ENCODE measurements at regions not wholly inside any gene's neighbourhood (a gene's known extent, or its start where the extent isn't known, plus 50 kb on each side); places are given as distances from the start of the nearest gene placed in this dataset.

GRCh38 chr19:31617010-31617585 is 267.9 kb upstream of the TSHZ3 start:
- no peak for TF ChIP-seq TAF1 (IDR thresholded peaks at IDR 0.05; ENCODE audit: low read depth)
- TF ChIP-seq CREB1 (IDR thresholded peaks at IDR 0.05; ENCODE audit: low read depth), result no peak
- TF ChIP-seq USF1 (IDR thresholded peaks at IDR 0.05), result no peak
- no peak for TF ChIP-seq TCF12 (IDR thresholded peaks at IDR 0.05; ENCODE audit: low read depth)
- TF ChIP-seq, protein P1, sequence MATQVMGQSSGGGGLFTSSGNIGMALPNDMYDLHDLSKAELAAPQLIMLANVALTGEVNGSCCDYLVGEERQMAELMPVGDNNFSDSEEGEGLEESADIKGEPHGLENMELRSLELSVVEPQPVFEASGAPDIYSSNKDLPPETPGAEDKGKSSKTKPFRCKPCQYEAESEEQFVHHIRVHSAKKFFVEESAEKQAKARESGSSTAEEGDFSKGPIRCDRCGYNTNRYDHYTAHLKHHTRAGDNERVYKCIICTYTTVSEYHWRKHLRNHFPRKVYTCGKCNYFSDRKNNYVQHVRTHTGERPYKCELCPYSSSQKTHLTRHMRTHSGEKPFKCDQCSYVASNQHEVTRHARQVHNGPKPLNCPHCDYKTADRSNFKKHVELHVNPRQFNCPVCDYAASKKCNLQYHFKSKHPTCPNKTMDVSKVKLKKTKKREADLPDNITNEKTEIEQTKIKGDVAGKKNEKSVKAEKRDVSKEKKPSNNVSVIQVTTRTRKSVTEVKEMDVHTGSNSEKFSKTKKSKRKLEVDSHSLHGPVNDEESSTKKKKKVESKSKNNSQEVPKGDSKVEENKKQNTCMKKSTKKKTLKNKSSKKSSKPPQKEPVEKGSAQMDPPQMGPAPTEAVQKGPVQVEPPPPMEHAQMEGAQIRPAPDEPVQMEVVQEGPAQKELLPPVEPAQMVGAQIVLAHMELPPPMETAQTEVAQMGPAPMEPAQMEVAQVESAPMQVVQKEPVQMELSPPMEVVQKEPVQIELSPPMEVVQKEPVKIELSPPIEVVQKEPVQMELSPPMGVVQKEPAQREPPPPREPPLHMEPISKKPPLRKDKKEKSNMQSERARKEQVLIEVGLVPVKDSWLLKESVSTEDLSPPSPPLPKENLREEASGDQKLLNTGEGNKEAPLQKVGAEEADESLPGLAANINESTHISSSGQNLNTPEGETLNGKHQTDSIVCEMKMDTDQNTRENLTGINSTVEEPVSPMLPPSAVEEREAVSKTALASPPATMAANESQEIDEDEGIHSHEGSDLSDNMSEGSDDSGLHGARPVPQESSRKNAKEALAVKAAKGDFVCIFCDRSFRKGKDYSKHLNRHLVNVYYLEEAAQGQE (IDR thresholded peaks at IDR 0.05; ENCODE audit: low read depth), result no peak
- TF ChIP-seq NFIC (IDR thresholded peaks at IDR 0.05), result no peak
- no peak for TF ChIP-seq TEAD4 (IDR thresholded peaks at IDR 0.05)
- TF ChIP-seq YY1 (IDR thresholded peaks at IDR 0.05; ENCODE audit: low read depth), result no peak
- no peak for TF ChIP-seq RAD21 (IDR thresholded peaks at IDR 0.05; ENCODE audit: low read depth)
- TF ChIP-seq FOXM1 (IDR thresholded peaks at IDR 0.05; ENCODE audit: borderline replicate concordance, low read depth), result no peak
- no peak for TF ChIP-seq MAX (IDR thresholded peaks at IDR 0.05)
- TF ChIP-seq EGR1 (IDR thresholded peaks at IDR 0.05), result no peak
- no peak for TF ChIP-seq ZBTB7A (IDR thresholded peaks at IDR 0.05; ENCODE audit: low read depth)
- no peak for TF ChIP-seq CEBPB (IDR thresholded peaks at IDR 0.05)
- TF ChIP-seq EP300 (IDR thresholded peaks at IDR 0.05; ENCODE audit: borderline replicate concordance), result no peak

DNA sequence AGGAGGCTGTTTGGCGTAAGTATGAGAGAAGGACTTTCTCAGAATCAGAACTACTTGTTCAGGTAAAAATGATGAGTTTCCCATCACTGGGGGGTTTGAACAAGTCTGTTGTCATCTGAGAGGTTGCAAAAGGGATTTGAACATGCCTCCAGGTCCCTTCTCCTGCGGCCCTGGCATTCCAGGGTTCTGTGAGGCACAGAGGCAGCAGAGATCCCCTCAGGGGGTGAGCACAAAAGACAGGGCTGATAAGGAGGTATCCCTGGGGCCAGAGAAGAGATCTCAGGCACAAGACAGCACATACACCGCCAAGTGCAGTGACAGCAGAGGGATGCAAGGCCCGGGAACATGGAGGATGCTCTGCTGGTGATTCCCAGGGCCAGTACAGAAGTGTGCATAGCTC is 275.8 kb upstream of the TSHZ3 start:
- TF ChIP-seq, protein P1 (IDR thresholded peaks at IDR 0.05; ENCODE audit: low read depth), result no peak
- no peak for TF ChIP-seq CEBPB (IDR thresholded peaks at IDR 0.05)
- no peak for TF ChIP-seq MAX (IDR thresholded peaks at IDR 0.05)
- TF ChIP-seq YY1 (IDR thresholded peaks at IDR 0.05; ENCODE audit: low read depth), result no peak
- TF ChIP-seq USF1 (IDR thresholded peaks at IDR 0.05), result no peak
- no peak for TF ChIP-seq EGR1 (IDR thresholded peaks at IDR 0.05)
- TF ChIP-seq TAF1 (IDR thresholded peaks at IDR 0.05; ENCODE audit: low read depth), result no peak
- no peak for TF ChIP-seq NFIC (IDR thresholded peaks at IDR 0.05)
- no peak for TF ChIP-seq EP300 (IDR thresholded peaks at IDR 0.05; ENCODE audit: borderline replicate concordance)
- no peak for TF ChIP-seq RAD21 (IDR thresholded peaks at IDR 0.05; ENCODE audit: low read depth)
- no peak for TF ChIP-seq FOXM1 (IDR thresholded peaks at IDR 0.05; ENCODE audit: borderline replicate concordance, low read depth)

- TF ChIP-seq TEAD4 (IDR thresholded peaks at IDR 0.05), result no peak
- no peak for TF ChIP-seq CREB1 (IDR thresholded peaks at IDR 0.05; ENCODE audit: low read depth)
- TF ChIP-seq CEBPB (IDR thresholded peaks at IDR 0.05), result no peak
- no peak for TF ChIP-seq NFIC (IDR thresholded peaks at IDR 0.05)
- no peak for TF ChIP-seq YY1 (IDR thresholded peaks at IDR 0.05; ENCODE audit: low read depth)
- no peak for TF ChIP-seq EP300 (IDR thresholded peaks at IDR 0.05; ENCODE audit: borderline replicate concordance)
- no peak for TF ChIP-seq TAF1 (IDR thresholded peaks at IDR 0.05; ENCODE audit: low read depth)
- no peak for TF ChIP-seq USF1 (IDR thresholded peaks at IDR 0.05)
- TF ChIP-seq RAD21 (IDR thresholded peaks at IDR 0.05; ENCODE audit: low read depth), result no peak
- no peak for TF ChIP-seq TCF12 (IDR thresholded peaks at IDR 0.05; ENCODE audit: low read depth)
- TF ChIP-seq MAX (IDR thresholded peaks at IDR 0.05), result no peak
- no peak for TF ChIP-seq ZBTB7A (IDR thresholded peaks at IDR 0.05; ENCODE audit: low read depth)
- no peak for TF ChIP-seq FOXM1 (IDR thresholded peaks at IDR 0.05; ENCODE audit: borderline replicate concordance, low read depth)
Observed at GRCh38 chr19:31625575-31625974, 276.3 kb upstream of the TSHZ3 start.

DNA sequence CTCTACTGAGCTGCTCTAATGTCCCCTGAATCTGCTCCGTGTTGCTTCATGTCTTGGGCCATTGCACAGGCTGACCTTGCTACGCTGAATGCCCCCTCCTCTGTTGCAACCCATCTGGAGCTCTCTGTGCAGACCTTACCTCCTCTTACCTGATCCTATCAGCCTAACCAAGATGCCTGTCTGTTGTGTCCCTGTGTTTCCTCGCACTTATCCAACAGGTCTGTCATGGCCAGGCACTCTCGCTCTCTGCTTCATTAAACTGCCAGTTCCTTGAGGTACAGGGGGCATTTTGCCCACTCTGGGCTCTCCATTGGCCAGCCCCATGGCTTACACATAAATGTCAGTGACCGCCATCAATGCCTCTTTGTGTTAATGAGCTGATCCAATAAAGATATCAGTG is 277.7 kb upstream of the TSHZ3 start:
- TF ChIP-seq FOXM1 (IDR thresholded peaks at IDR 0.05; ENCODE audit: borderline replicate concordance, low read depth) (no peak), TAF1 (IDR thresholded peaks at IDR 0.05; ENCODE audit: low read depth) (no peak), EP300 (IDR thresholded peaks at IDR 0.05; ENCODE audit: borderline replicate concordance) (no peak)
- TF ChIP-seq, protein P1 (IDR thresholded peaks at IDR 0.05; ENCODE audit: low read depth), result no peak

Measured in Ishikawa (cell line).